T-helper 2 cell treated with Interferon-gamma antibody and Interleukin-4, amounts not matched to agents 100 ng/mL and 5 ng/mL, for 36 hours (primary cell): ENCODE measurements at regions not wholly inside any gene's neighbourhood (a gene's known extent, or its start where the extent isn't known, plus 50 kb on each side); places are given as distances from the start of the nearest gene placed in this dataset.

Source experiments
- intact Hi-C: fragments of 100-400 bp; cut with micrococcal nuclease; formaldehyde crosslinking; loops from one replicate; pipeline ENCODE4 v1.15.1; 2023

DNA sequence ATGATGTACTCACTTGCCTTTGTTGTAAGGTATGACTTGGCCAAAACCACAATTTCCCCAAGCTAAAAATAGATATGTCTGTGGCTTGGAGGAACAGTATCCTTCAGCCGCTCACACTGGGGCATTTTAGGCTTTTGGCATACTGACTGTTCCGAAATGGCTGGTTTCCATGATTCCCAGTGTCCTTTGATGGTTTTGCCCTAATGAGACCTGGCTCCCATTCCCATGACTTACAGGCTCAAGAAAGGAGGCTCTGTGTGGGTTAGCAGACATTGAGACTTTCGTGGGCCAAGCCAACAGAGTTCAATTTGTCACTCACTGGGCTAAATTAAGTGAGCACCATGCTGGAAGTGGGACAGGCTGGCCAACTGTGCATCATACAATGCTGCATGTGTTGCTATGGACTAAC lies 150.6 kb downstream of the CEP135 start:
- intact Hi-C loops = no loop called here

DNA sequence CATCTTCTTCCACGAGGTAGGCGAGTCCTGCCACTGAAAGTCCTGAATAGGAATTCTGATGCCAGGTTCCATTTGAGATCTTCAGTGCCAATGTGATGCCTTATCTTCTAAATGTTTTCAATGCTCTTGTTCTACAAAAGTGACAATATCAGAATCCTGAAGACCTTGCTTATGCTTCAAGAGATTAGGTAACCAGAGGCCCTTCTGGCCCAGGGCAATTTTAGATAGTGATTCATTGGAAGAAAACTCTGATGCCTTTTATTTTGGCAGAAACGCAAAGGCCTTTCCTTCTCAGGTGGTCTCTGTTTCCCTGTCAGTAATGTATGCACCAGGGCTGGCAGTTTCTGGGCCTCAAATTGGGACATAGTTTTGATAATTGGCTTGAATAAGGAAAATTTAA lies 144.8 kb downstream of the CEP135 start:
- intact Hi-C loops = no loop called here

DNA sequence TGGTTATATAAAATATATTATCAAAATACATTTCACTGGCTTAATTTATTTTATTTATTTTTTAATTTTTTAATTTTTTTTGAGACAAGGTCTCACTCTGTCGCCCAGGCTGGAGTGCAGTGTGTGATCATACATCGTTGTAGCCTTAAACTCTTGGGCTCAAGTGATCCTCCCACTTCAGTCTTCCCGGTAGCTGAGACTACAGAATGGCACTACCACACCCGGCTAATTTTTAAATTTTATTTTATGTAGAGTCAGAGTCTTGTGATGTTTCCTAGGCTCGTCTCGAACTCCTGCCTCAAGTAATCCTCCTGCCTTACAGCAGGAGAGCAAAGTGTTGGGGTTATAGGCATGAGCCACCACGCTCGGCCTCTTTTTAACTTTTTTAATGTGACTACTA lies 143.8 kb downstream of the CEP135 start:
- intact Hi-C loops = no loop called here

DNA sequence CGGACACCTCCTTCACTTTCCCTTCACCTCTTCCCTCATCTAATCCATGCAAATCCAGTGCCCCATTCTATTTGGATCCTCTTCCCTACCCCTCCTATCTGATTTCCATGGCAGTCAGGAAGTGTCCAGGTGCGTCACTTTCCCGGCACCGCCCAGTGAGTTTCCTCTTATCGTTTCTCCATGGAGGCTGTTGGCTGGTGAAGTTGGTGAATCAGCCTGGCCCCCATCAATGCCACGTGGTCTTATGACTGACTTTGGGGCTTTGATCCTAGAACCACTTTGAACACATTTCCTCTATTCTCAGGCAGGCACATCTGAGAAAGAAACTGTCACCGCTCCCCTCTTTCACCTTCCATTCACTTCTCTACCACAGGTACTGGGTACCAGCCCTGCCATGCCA lies 137.8 kb downstream of the CEP135 start:
- intact Hi-C loops = no loop called here

DNA sequence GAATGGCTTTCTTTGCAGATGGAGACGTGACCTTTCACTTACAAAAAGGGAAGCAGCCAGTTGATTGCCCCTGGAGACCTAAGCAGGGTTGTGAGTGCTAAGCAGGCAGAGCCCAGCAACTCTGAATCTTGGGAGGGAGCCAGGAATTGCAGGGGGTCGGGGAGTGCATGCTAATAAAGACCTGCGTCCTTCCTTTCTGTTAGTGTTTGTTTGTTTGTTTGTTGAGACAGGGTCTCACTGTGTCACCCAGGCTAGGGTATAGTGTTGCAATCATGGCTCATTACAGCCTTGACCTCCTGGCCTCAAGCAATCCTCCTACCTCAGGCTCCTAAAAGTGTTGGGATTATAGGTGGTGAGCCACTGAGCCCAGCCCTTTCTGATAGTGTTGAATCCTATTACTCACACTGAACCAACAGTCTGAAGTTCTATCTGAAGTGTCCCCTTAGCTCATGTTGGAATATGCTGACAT lies 137.4 kb downstream of the CEP135 start:
- intact Hi-C loops = no loop called here

DNA sequence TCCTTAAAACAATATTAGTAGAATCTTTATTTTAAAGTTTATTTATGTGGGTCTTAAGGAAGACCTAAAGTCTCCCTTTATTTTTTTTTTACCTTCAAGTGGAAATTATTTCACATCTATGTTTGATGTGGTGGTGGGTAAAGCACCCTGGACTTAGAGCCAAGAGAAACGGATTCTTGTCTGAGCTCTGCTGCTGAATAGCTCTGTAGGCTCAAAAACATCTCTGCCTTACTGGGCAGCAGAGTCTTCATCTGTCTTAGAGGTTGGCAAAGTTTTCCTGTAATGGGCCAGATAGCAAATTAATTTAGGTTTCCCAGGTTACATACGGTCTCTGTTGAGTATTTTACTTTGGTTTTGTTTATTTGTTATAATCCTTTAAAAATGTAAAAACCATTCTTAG lies 136.5 kb downstream of the CEP135 start:
- intact Hi-C loops = no loop called here

DNA sequence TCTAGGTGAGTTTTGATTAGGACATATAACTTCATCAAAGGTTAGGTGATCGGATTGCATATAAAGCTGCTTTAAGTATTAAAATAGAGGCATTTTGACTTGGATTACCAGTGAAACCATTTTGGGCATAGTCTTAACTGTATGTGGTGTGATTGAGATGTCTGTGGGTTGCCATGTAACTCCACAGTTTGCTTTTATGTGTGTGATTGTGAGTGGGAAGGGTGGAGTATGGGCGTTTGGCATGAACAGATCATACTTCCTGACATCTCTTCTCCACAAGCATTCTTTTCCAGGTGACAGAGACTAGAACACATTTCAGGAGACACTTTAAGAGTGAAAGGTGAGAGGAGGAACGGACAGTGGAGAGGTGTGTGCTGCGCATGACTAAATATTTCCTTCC lies 136.1 kb downstream of the CEP135 start:
- intact Hi-C loops = no loop called here
